ENCODE measurements at regions not wholly inside any gene's neighbourhood (a gene's known extent, or its start where the extent isn't known, plus 50 kb on each side); places are given as distances from the start of the nearest gene placed in this dataset.
"Not testable (repeated sequence)": the region's sequence is repeated elsewhere in the genome, so short reads cannot be mapped to it uniquely, and the experiment has no call there.

DNA sequence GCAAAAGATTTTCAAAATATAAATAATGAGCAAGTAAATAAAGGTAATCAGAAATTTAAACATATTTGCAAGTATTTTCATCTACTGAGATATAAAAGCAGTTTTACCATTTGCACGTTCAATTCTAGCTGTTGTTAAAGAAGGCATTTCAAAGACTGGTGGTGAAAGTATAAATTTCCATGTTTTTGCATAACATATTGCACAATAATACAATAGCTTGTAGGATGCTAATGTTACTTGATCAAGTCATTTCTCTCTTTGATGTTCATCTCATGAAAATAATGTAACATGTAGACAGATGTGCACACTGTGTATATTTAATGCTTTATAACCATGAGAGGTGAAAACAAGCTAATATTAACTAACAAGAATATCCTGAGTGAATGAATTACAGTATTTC lies 651.9 kb downstream of the CDH9 start:
- DNase-seq, result no peak
- TF ChIP-seq, protein P1, sequence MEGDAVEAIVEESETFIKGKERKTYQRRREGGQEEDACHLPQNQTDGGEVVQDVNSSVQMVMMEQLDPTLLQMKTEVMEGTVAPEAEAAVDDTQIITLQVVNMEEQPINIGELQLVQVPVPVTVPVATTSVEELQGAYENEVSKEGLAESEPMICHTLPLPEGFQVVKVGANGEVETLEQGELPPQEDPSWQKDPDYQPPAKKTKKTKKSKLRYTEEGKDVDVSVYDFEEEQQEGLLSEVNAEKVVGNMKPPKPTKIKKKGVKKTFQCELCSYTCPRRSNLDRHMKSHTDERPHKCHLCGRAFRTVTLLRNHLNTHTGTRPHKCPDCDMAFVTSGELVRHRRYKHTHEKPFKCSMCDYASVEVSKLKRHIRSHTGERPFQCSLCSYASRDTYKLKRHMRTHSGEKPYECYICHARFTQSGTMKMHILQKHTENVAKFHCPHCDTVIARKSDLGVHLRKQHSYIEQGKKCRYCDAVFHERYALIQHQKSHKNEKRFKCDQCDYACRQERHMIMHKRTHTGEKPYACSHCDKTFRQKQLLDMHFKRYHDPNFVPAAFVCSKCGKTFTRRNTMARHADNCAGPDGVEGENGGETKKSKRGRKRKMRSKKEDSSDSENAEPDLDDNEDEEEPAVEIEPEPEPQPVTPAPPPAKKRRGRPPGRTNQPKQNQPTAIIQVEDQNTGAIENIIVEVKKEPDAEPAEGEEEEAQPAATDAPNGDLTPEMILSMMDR (IDR thresholded peaks at IDR 0.05), result no peak
- no peaks in the 10 kb centered on the region for H3K27me3 ChIP-seq
- no peak overlapping the region for H3K27ac ChIP-seq
- intact Hi-C loops (cut with DNase I), result no loop called here
- no peak overlapping the region for H3K4me3 ChIP-seq
- H3K9me3 ChIP-seq, result peaks cover 0 to 9% (median 0%) of the 10 kb centered on the region in 11 donors
- H3K4me1 ChIP-seq, result peaks cover 0 to 4% (median 0%) of the 10 kb centered on the region in 9 donors
- ATAC-seq, result no peak
- 67 to 78% methylated on average over 1 of the region's 1 CpG for WGBS, 2 donors
- no peaks in the 10 kb centered on the region for H3K36me3 ChIP-seq

- DNase-seq; H3K27me3 ChIP-seq; H3K27ac ChIP-seq; intact Hi-C loops (cut with DNase I); H3K4me3 ChIP-seq; H3K36me3 ChIP-seq; ATAC-seq; H3K4me1 ChIP-seq: not testable (repeated sequence)
- WGBS, 2 donors, result 62 to 73% methylated on average over 4 of the region's 4 CpGs
- H3K9me3 ChIP-seq, result peaks cover 0 to 71% (median 10%) of the 10 kb centered on the region in 11 donors
Observed at GRCh38 chr5:26364624-26365023, 673.8 kb downstream of the CDH9 start.

DNA sequence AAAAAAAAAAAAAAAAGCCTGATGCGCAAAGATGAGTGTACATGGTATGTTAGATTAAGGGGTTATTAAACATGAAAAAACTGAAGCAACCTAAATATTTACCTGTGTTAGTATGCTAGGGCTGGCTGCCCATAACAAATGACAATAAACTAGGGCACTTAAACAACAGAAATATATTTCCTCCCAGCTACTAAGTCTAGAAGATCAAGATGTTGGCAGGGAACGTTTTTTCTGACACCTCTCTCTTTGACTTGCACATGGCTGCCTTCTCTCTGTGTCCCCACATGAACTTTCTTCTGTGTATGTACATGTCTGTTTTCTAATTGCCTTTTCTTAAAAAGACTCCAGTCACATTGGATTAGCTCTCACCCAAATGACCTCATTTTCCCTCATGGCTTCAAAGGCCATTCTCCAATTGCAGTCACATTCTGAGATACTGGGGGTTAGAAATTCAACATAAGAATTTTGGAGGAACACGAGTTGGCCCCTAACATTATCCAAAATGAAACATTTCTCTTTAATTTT lies 694.5 kb downstream of the CDH9 start:
- WGBS, 2 donors, result 55 to 69% methylated on average over 3 of the region's 3 CpGs
- no peak for DNase-seq
- H3K4me1 ChIP-seq, result no peaks in the 10 kb centered on the region
- H3K27me3 ChIP-seq, result no peaks in the 10 kb centered on the region
- TF ChIP-seq, protein P1 (IDR thresholded peaks at IDR 0.05), result no peak
- peaks cover 0 to 18% (median 0%) of the 10 kb centered on the region in 11 donors for H3K9me3 ChIP-seq
- H3K36me3 ChIP-seq, result no peaks in the 10 kb centered on the region
- no peak overlapping the region for H3K4me3 ChIP-seq
- intact Hi-C loops (cut with DNase I), result no loop called here
- no peak for ATAC-seq
- no peak overlapping the region for H3K27ac ChIP-seq

DNA sequence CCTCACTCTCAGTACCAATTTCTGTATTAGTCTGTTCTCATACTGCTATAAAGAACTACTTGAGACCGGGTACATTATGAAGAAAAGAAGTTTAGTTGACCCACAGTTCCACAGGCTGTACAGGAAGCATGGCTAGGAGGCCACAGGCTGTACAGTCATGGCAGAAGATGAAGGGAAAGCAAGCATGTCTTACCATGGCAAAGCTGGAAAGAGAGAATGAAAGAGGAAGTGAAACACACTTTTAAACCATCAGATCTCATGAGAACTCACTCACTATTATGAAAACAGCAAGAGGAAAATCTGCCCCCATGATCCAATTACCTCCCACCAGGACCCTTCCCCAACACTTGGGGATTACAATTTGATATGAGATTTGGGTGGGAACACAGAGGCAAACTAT lies 698.8 kb downstream of the CDH9 start:
- no peak overlapping the region for H3K27ac ChIP-seq
- whole genome bisulfite sequencing, 2 donors, result 40 to 44% methylated on average over 1 of the region's 1 CpG
- intact Hi-C loops (cut with DNase I), result no loop called here
- ATAC-seq (no peak), DNase-seq (no peak)
- TF ChIP-seq, protein P1 (IDR thresholded peaks at IDR 0.05), result no peak
- peaks cover 0 to 27% (median 0%) of the 10 kb centered on the region in 11 donors for H3K9me3 ChIP-seq
- H3K36me3 ChIP-seq, result no peaks in the 10 kb centered on the region
- no peaks in the 10 kb centered on the region for H3K4me1 ChIP-seq
- no peak overlapping the region for H3K4me3 ChIP-seq
- H3K27me3 ChIP-seq, result no peaks in the 10 kb centered on the region

- DNase-seq, result no peak
- H3K36me3 ChIP-seq, result no peaks in the 10 kb centered on the region
- intact Hi-C loops (cut with DNase I), result no loop called here
- WGBS, 2 donors, result 18 to 23% methylated on average over 4 of the region's 4 CpGs
- no peak overlapping the region for H3K27ac ChIP-seq
- H3K9me3 ChIP-seq, result peaks cover 0 to 1% (median 0%) of the 10 kb centered on the region in 11 donors
- ATAC-seq, result no peak
- H3K27me3 ChIP-seq, result no peaks in the 10 kb centered on the region
- no peak overlapping the region for H3K4me3 ChIP-seq
- no peaks in the 10 kb centered on the region for H3K4me1 ChIP-seq
- TF ChIP-seq, protein P1 (IDR thresholded peaks at IDR 0.05), result peak in 7 of 9 donors; percentile 32 to 48 (median 36)
Observed at GRCh38 chr5:26329562-26330189, 708.7 kb downstream of the CDH9 start.
